Loucy (cell line): ENCODE measurements at regions not wholly inside any gene's neighbourhood (a gene's known extent, or its start where the extent isn't known, plus 50 kb on each side); places are given as distances from the start of the nearest gene placed in this dataset.

Experiments used
- H2AFZ ChIP-seq: fragments of 200-600 bp; sonication (generic); 2 replicates; pipeline ENCODE4 v1.6.0; 2016; ENCODE audit warnings: antibody characterized with exemption, mild to moderate bottlenecking, low read length, moderate library complexity
- H3F3A ChIP-seq: fragments of 200-600 bp; 2 replicates; pipeline ENCODE4 v1.6.0; 2016; ENCODE audit warnings: antibody characterized with exemption, low read depth, mild to moderate bottlenecking
- H3K27me3 ChIP-seq: fragments of 200-600 bp; sonication (generic); 2 replicates; pipeline ENCODE4 v1.6.1; 2014; ENCODE audit warnings: low read length, mild to moderate bottlenecking; ENCODE audit not compliant: insufficient read depth, poor library complexity, severe bottlenecking
- H3K36me3 ChIP-seq: fragments of 200-600 bp; sonication (generic); 2 replicates; pipeline ENCODE4 v1.6.1; 2016; ENCODE audit warnings: low read length; ENCODE audit not compliant: insufficient read depth
- H3K4me1 ChIP-seq: fragments of 200-600 bp; sonication (generic); 2 replicates; pipeline ENCODE4 v1.5.1; 2014; ENCODE audit warnings: low read length, mild to moderate bottlenecking; ENCODE audit not compliant: insufficient read depth, poor library complexity, severe bottlenecking
- H3K4me2 ChIP-seq: fragments of 200-600 bp; sonication (generic); 2 replicates; pipeline ENCODE4 v1.6.0; 2014; ENCODE audit warnings: antibody characterized with exemption, low read length, low read depth, mild to moderate bottlenecking; ENCODE audit not compliant: poor library complexity, severe bottlenecking
- H3K4me3 ChIP-seq: fragments of 200-600 bp; sonication (generic); 2 replicates; pipeline ENCODE4 v1.5.1; 2014; ENCODE audit warnings: low read length, mild to moderate bottlenecking, mixed read lengths; ENCODE audit not compliant: poor library complexity, severe bottlenecking
- H3K79me2 ChIP-seq: fragments of 200-600 bp; sonication (generic); 2 replicates; pipeline ENCODE4 v1.6.1; 2014; ENCODE audit warnings: low read length; ENCODE audit not compliant: insufficient read depth
- H3K9ac ChIP-seq: fragments of 200-600 bp; sonication (generic); 2 replicates; pipeline ENCODE4 v1.6.0; 2014; ENCODE audit warnings: mild to moderate bottlenecking, low read depth, low read length, moderate library complexity; ENCODE audit not compliant: poor library complexity, severe bottlenecking
- H3K9me2 ChIP-seq: fragments of 200-600 bp; sonication (generic); replicated peaks from 2 replicates; pipeline ENCODE4 v1.6.1; 2016; ENCODE audit warnings: low read depth, low read length, mixed read lengths
- H3K9me3 ChIP-seq: fragments of 200-600 bp; sonication (generic); 2 replicates; pipeline ENCODE4 v1.6.1; 2014; ENCODE audit warnings: mild to moderate bottlenecking, antibody characterized with exemption, low read length, low read depth; ENCODE audit not compliant: insufficient read depth
- H4K20me1 ChIP-seq: fragments of 200-600 bp; sonication (generic); 2 replicates; pipeline ENCODE4 v1.6.0; 2014; ENCODE audit warnings: antibody characterized with exemption, low read length, mild to moderate bottlenecking; ENCODE audit not compliant: insufficient read depth, poor library complexity, severe bottlenecking
- EZH2phosphoT487 ChIP-seq: fragments of 200-600 bp; IDR thresholded peaks from 2 replicates; pipeline ENCODE4 v1.6.1; 2018; ENCODE audit warnings: antibody characterized with exemption, mild to moderate bottlenecking, moderate library complexity, borderline replicate concordance
- TF ChIP-seq, protein P1 (sequence below): fragments of 200-600 bp; sonication (generic); conservative IDR thresholded peaks from 2 replicates; pipeline ENCODE4 v1.5.1; 2014; ENCODE audit warnings: mild to moderate bottlenecking, antibody characterized with exemption, low read length

DNA sequence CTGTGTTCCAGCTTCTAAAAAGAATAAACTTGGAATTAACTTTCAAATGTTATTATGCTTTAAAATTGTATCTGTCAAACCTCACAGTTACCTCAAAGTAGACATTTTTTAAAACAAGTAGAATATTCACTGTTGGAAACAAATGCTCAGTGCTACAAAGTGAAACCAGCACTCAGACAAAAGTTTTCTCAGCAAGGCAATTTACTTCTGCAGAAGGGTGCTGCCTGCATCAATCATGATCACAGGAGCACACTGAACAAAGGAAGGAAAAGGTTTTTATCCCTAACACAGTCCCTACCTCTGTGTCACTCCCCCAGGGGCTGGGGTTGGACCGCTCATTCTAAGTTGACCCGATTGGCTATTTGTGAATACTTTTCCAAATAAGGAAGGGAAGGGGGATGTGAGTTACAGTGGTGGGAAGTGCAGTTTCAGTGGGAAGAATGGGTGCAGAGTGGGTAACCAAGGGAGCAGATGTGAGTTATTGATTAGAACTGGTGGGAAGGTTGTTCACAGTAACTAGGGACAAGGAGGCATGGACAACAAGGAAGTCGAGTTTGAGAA, 63.0 kb upstream of the CDK20 start:
- no peaks in the 10 kb centered on the region for H3K79me2 ChIP-seq
- no peaks in the 10 kb centered on the region for H3K36me3 ChIP-seq
- no peak overlapping the region for H3K4me3 ChIP-seq
- no peaks in the 10 kb centered on the region for H3K9me2 ChIP-seq
- no peak overlapping the region for H3K9ac ChIP-seq
- H3K4me2 ChIP-seq = no peak overlapping the region
- no peaks in the 10 kb centered on the region for H3F3A ChIP-seq
- no peaks in the 10 kb centered on the region; the same call in 1 of the 2 replicates for H3K9me3 ChIP-seq
- H3K4me1 ChIP-seq = no peaks in the 10 kb centered on the region
- H2AFZ ChIP-seq = no peak overlapping the region
- no peak for TF ChIP-seq EZH2phosphoT487
- TF ChIP-seq, protein P1, sequence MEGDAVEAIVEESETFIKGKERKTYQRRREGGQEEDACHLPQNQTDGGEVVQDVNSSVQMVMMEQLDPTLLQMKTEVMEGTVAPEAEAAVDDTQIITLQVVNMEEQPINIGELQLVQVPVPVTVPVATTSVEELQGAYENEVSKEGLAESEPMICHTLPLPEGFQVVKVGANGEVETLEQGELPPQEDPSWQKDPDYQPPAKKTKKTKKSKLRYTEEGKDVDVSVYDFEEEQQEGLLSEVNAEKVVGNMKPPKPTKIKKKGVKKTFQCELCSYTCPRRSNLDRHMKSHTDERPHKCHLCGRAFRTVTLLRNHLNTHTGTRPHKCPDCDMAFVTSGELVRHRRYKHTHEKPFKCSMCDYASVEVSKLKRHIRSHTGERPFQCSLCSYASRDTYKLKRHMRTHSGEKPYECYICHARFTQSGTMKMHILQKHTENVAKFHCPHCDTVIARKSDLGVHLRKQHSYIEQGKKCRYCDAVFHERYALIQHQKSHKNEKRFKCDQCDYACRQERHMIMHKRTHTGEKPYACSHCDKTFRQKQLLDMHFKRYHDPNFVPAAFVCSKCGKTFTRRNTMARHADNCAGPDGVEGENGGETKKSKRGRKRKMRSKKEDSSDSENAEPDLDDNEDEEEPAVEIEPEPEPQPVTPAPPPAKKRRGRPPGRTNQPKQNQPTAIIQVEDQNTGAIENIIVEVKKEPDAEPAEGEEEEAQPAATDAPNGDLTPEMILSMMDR = no peak
- H3K27me3 ChIP-seq = no peaks in the 10 kb centered on the region
- H4K20me1 ChIP-seq = no peaks in the 10 kb centered on the region

DNA sequence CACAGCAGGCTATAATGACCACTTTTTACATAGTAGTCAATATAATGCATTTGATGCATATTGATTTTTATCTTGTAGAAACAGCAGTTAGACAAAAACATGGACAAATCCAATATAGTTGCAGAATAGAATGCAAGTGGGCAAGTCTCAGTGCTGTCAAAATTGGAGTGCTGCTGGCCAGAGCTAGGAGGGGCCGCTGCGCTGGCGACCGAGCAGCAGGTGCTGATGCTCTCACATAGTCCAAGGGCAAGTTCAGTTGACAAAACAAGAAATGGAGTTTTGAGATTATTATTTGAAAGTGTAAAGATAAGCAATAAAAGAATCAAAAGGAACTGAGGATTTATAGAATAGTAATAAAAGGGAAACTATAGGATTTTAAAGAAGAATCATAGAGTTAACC, 60.6 kb upstream of the CDK20 start:
- no peaks in the 10 kb centered on the region for H3K27me3 ChIP-seq
- H2AFZ ChIP-seq = no peak overlapping the region
- H3K9ac ChIP-seq = no peak overlapping the region

DNA sequence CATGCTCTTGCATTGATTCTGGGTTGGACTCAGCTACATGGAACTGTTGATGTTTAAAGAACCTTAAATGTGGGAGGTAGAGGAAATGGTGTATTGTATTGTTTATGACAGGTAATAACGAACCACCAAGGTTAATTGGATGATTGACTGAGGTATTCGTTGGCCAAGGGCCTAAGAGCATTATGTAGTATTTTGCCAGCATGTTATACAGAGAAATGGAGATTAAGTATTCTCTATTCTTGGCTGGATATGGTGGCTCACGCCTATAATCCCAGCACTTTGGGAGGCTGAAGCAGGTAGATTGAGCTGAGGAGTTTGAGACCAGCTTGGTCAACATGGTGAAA, 59.0 kb upstream of the CDK20 start:
- Histone ChIP-seq H3K9me2 (no peaks in the 10 kb centered on the region), H3K4me2 (no peak overlapping the region), H3K36me3 (no peaks in the 10 kb centered on the region), H3K9ac (no peak overlapping the region), H4K20me1 (no peaks in the 10 kb centered on the region), H3K4me1 (no peaks in the 10 kb centered on the region), H3K27me3 (no peaks in the 10 kb centered on the region), H2AFZ (no peak overlapping the region), H3K79me2 (no peaks in the 10 kb centered on the region), H3K4me3 (no peak overlapping the region), H3K9me3 (no peaks in the 10 kb centered on the region; the same call in 1 of the 2 replicates), H3F3A (no peaks in the 10 kb centered on the region)
- no peak for TF ChIP-seq EZH2phosphoT487
- TF ChIP-seq, protein P1 = no peak

More for the DNA sequence above, 60.6 kb upstream of the CDK20 start:
- TF ChIP-seq EZH2phosphoT487 = no peak
- TF ChIP-seq, protein P1 = no peak
- no peak overlapping the region for H3K4me2 ChIP-seq
- H3K4me3 ChIP-seq = no peak overlapping the region
- H3K4me1 ChIP-seq = no peaks in the 10 kb centered on the region
- no peaks in the 10 kb centered on the region for H3K79me2 ChIP-seq
- no peaks in the 10 kb centered on the region for H4K20me1 ChIP-seq
- no peaks in the 10 kb centered on the region for H3K9me2 ChIP-seq
- H3K36me3 ChIP-seq = no peaks in the 10 kb centered on the region
- no peaks in the 10 kb centered on the region for H3F3A ChIP-seq
- no peaks in the 10 kb centered on the region; the same call in 1 of the 2 replicates for H3K9me3 ChIP-seq
